ENCODE measurements at regions not wholly inside any gene's neighbourhood (a gene's known extent, or its start where the extent isn't known, plus 50 kb on each side); places are given as distances from the start of the nearest gene placed in this dataset.
A peak's percentile ranks its signal among the peaks of the same experiment; 100 is the strongest.
"Not testable (repeated sequence)": the region's sequence is repeated elsewhere in the genome, so short reads cannot be mapped to it uniquely, and the experiment has no call there.

GRCh38 chr14:21825845-21826244 lies 152.2 kb upstream of the OR4E1 start:
- DNase-seq (ENCODE audit: low read depth): no peak

- peak; percentile 27 for DNase-seq (ENCODE audit: low read depth)
Observed at GRCh38 chr14:21825149-21825743, 151.6 kb upstream of the OR4E1 start.

DNA sequence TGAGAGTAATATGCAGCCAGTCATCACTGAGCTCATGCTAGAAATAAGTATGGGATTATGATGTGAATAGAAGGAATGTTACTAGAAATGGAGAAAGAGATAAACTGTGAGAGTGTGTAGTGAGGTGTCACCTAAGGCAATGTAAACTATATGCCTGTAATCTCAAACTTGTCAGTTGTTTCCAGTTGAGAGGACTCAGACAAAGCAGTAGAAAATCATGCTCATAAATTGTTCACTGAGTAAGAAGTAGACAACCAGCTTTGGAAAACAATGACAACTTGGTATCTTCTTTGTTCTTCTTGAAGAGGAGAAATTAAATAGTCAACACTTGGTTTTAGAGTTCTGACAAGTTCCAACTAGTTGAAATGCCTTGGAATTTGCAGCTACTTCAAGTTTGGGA lies 148.5 kb upstream of the OR4E1 start:
- no peak for DNase-seq (ENCODE audit: low read depth)

DNA sequence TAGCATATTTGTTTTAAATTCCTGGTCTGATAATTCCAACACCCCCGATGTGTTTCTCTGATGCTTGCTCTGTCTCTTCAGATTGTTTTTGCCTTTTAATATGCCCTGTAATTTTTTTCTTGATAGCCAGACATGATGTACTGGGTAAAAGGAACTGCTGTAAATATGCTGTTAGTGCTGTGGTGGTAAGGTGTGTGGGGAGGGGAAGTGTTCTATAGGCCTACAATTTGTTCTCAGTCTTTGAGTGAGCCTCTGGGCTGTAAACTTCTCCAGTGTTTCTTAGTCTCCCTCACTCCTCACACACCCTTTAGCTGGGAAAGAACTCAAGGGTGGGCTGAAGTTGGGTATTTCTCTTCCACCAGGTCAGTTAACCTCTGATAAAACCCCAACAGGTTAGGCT lies 147.0 kb upstream of the OR4E1 start:
- DNase-seq (ENCODE audit: low read depth): no peak

DNA sequence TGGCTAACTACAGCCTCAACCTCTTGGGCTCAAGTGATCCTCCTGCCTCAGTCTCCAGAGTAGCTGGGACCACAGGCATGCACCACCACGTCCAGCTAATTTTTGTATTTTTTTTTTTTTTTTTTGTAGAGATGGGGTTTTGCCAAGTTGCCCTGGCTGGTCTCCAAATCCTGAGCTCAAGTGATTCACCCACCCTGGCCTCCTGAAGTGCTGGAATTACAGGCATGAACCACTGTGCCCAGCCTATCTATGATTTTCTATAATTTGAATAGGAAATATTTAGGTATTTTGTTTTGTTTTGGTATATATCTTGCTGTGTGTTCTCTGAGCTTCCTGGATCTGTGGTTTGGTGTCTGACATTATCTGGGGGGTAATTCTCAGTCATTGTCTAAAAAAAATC lies 146.3 kb upstream of the OR4E1 start:
- not testable (repeated sequence) for DNase-seq (ENCODE audit: low read depth)

DNA sequence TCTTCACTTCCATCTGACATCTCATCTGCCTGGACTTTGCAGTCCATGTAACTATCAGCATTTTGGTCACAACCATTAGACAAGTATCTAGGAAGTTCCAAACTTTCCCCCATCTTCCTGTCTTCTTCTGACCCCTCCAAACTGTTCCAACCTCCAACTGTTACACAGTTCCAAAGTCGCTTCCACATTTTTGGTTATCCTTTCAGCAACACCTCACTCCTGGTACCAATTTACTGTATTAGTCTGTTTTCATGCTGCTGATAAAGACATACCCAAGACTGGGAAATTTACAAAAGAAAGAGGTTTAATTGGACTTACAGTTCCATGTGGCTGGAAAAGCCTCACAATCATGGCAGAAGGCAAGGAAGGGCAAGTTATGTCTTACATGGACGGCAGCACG lies 143.4 kb upstream of the OR4E1 start:
- DNase-seq (ENCODE audit: low read depth): not testable (repeated sequence)

DNA sequence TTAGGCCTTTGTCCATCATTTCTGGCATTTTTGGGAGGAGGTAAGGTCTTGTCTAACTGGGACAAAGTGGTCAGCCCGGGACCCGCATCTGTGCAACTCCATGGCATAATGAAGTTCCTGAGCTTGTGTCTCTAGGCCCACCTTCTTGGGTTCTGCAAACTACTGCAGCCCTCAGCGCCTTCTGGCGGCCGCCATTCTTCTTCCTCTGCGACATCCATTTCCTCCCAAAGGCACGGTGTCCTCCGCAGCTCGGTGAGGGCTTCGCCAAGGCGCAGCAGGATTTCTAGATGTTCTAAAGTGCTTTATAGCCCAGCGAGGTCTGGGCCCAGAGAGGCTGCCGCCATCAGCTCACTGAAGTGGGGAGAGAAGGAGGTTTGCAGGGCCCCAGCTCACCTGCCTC lies 134.4 kb upstream of the OR4E1 start:
- DNase-seq (ENCODE audit: low read depth): no peak

DNA sequence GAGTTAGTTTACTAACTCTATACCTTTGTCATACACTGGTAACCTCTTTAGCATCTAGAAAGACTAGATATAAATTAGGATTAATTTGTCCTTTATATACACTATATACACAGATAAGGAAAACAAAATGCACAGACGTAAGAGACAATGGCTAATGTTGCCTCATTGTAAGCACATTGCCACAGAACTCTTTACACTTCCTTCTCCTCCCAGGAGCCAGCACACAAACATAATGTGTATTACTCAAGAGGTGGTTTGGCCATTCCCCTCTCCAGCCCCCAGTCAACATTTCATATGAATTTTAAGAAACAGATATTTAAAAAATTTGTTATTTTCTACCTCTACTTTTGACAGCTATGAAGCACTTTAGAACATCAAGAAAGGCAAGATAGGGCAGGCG lies 131.4 kb upstream of the OR4E1 start:
- DNase-seq (ENCODE audit: low read depth): no peak

GRCh38 chr14:21802441-21802840 lies 128.8 kb upstream of the OR4E1 start:
- no peak for DNase-seq (ENCODE audit: low read depth)

DNA sequence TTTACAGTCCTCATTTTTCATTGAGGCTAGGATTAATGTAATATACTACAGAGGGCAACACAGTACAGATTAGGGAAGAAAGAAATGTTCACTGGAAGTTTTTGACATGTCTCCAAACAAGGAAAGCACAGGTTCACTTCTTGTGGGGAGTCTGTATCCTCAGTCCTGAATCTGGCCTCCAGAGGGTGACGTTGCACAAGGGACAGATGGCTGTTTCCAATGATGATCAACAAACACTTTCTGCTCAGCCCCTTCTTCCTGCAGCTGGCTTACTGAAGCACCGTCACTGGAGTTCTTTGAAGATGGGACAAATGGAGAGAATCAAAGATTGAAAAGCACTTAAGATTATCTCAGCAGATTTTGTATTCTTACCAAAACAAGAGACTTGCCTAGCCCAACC lies 123.3 kb upstream of the OR4E1 start:
- DNase-seq (ENCODE audit: low read depth): no peak

DNA sequence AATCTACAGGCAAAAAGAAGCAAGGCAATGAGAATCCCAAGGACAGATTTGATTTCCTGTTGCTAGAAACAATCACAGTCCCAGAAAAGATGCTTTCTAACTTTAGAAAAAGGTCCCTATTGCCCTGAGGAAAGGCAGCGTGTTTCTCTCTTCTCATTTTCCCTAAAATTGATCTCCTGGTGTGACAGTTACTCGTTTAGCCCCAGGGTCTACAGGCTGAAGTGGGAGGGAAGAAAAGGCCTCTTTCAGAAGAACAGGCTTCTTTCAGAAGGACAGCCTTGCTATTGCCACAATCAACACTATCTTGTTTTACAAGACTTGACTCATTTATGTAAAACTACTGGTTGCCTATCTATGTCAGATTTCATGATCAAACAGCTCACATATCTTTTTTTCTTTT lies 121.8 kb upstream of the OR4E1 start:
- DNase-seq (ENCODE audit: low read depth): no peak

DNA sequence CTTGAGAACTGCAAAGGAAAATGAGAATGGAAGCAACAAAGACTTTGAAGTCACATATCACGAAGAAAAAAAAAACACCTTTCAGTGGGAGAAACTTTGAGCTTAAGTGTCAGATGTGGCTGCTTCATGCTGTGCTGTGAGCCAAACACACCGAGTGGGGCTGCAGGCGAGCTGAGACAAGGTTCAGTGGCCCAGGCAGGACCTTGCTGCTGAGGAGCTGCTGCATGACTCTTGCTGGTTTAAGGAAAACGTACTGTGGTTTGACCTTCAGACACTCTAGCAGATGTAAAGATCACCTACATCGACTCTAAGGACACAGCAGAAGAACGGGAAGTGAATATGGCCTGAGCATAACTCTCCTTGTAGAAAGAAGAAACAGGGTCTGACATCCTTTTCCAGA lies 118.1 kb upstream of the OR4E1 start:
- DNase-seq (ENCODE audit: low read depth): no peak

GRCh38 chr14:21788687-21789086 lies 115.1 kb upstream of the OR4E1 start:
- DNase-seq (ENCODE audit: low read depth): not testable (repeated sequence)

GRCh38 chr14:21787242-21787641 lies 113.6 kb upstream of the OR4E1 start:
- DNase-seq (ENCODE audit: low read depth): not testable (repeated sequence)

- no peak for DNase-seq (ENCODE audit: low read depth)
Observed at GRCh38 chr14:21781543-21781942, 107.9 kb upstream of the OR4E1 start.

GRCh38 chr14:21780429-21781084 lies 106.9 kb upstream of the OR4E1 start:
- no peak for DNase-seq (ENCODE audit: low read depth)

DNA sequence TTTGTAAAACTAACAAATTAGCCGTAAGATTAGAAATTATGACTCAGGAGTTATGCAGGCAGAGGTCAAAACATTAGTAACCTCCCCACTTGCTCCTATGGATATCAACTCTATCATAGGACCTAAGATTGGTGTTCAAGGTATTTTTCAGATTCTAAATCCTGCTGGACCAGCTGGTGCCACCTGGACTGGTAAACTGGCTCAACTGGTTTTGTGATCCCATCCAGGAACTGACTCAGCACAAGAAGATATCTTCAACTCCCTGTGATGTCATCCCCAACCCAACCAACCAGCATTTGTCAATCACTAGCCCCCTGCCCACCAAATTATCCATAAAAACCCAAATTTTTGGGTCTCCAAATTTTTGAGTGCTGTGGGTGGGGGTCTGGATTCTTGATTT lies 98.1 kb upstream of the OR4E1 start:
- no peak for DNase-seq (ENCODE audit: low read depth)

DNA sequence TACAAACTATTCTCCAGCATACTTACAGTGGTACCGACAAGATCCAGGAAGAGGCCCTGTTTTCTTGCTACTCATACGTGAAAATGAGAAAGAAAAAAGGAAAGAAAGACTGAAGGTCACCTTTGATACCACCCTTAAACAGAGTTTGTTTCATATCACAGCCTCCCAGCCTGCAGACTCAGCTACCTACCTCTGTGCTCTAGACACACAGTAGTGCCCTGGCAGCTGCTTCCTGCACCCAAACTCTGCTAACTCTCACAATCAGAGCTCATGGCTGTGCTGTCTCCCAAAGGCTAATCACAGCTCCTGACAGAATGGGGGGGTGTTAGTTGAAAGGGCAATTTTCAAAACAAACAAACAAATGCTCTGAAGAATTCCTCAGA lies 95.2 kb upstream of the OR4E1 start:
- no peak for DNase-seq (ENCODE audit: low read depth)

GRCh38 chr14:21768116-21768874 lies 94.7 kb upstream of the OR4E1 start:
- DNase-seq (ENCODE audit: low read depth): no peak

GRCh38 chr14:21760360-21760759 lies 86.7 kb upstream of the OR4E1 start:
- not testable (repeated sequence) for DNase-seq (ENCODE audit: low read depth)

GRCh38 chr14:21749306-21749868 lies 75.8 kb upstream of the OR4E1 start:
- DNase-seq (ENCODE audit: low read depth): no peak

GRCh38 chr14:21748869-21749303 lies 75.3 kb upstream of the OR4E1 start:
- DNase-seq (ENCODE audit: low read depth): peak; percentile 30

Measured in T follicular helper cell (primary cell).